ENCODE measurements at regions not wholly inside any gene's neighbourhood (a gene's known extent, or its start where the extent isn't known, plus 50 kb on each side); places are given as distances from the start of the nearest gene placed in this dataset.

DNA sequence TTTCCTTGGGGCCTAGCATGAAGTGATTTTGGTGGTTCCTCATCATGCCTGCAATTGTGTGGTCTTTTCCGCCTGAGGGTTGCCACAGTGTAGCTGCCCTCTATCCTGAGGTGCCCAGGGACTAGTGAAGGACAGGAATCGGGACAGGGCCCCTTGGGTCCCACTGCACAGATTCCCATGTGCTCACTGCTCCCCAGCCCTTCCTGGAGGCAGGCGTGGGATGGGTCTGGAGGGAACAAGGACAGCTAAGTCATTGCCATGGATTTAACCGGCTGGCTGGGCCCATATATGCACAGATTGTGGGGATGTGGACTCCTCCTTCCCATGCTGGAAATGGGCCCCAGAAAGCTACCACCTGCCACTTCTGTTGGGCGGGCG is 122.3 kb upstream of the PITX1 start:
- no peaks in the 10 kb centered on the region for H3K9me1 ChIP-seq (ENCODE audit: control insufficient read depth, extremely low read depth, insufficient read depth, low read length)
- peaks cover 16% of the 10 kb centered on the region for H3K4me1 ChIP-seq (ENCODE audit: control insufficient read depth, extremely low read depth, insufficient read depth, low read length)
- no peaks in the 10 kb centered on the region for H3K36me3 ChIP-seq (ENCODE audit: control insufficient read depth in 2 of 2, extremely low read depth in 1 of 2, insufficient read depth in 2 of 2, low read length in 2 of 2)
- FAIRE-seq = no peak
- H4K20me1 ChIP-seq (ENCODE audit: control insufficient read depth, extremely low read depth, insufficient read depth, low read length) = no peaks in the 10 kb centered on the region
- no peak overlapping the region for H2AFZ ChIP-seq (ENCODE audit: control insufficient read depth, low read length)
- no peak overlapping the region for H3K27ac ChIP-seq (ENCODE audit: control insufficient read depth, insufficient read depth, low read length)
- H3K79me2 ChIP-seq (ENCODE audit: control insufficient read depth, insufficient read depth, low read length) = no peaks in the 10 kb centered on the region
- TF ChIP-seq, protein P1, sequence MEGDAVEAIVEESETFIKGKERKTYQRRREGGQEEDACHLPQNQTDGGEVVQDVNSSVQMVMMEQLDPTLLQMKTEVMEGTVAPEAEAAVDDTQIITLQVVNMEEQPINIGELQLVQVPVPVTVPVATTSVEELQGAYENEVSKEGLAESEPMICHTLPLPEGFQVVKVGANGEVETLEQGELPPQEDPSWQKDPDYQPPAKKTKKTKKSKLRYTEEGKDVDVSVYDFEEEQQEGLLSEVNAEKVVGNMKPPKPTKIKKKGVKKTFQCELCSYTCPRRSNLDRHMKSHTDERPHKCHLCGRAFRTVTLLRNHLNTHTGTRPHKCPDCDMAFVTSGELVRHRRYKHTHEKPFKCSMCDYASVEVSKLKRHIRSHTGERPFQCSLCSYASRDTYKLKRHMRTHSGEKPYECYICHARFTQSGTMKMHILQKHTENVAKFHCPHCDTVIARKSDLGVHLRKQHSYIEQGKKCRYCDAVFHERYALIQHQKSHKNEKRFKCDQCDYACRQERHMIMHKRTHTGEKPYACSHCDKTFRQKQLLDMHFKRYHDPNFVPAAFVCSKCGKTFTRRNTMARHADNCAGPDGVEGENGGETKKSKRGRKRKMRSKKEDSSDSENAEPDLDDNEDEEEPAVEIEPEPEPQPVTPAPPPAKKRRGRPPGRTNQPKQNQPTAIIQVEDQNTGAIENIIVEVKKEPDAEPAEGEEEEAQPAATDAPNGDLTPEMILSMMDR (optimal IDR thresholded peaks at IDR 0.05 in 1 of 3, IDR thresholded peaks at IDR 0.05 in 1 of 3, conservative IDR thresholded peaks at IDR 0.05 in 1 of 3; ENCODE audit: extremely low read depth in 1 of 3, insufficient read depth in 2 of 3, low read length in 3 of 3) = no peak
- no peak for TF ChIP-seq EZH2 (IDR thresholded peaks at IDR 0.05; ENCODE audit: low read length)
- dilution Hi-C loops (cut with MboI; ENCODE audit: extremely low pct_ligation_motif_present, low sequenced_read_pairs) = no loop called here
- DNase-seq (ENCODE audit: low read depth, low spot score) = no peak
- no peak overlapping the region for H3K4me3 ChIP-seq (ENCODE audit: control insufficient read depth in 2 of 3, extremely low read depth in 1 of 3, insufficient read depth in 2 of 3, low read depth in 1 of 3, low read length in 3 of 3)
- no peaks in the 10 kb centered on the region for H3K9me3 ChIP-seq (ENCODE audit: control insufficient read depth, low read depth, low read length)
- no peak overlapping the region for H3K4me2 ChIP-seq (ENCODE audit: control insufficient read depth, extremely low read depth, insufficient read depth, low read depth, low read length)
- H3K9ac ChIP-seq (ENCODE audit: control insufficient read depth, extremely low read depth, insufficient read depth, low read length) = no peak overlapping the region
- no peaks in the 10 kb centered on the region for H3K27me3 ChIP-seq (ENCODE audit: control insufficient read depth, extremely low read depth, insufficient read depth, low read length)

- H3K27ac ChIP-seq (ENCODE audit: control insufficient read depth, insufficient read depth, low read length) = no peak overlapping the region
These were observed 121.7 kb upstream of the PITX1 start for GRCh38 chr5:135155616-135156214.

More at GRCh38 chr5:135155616-135156214, 121.7 kb upstream of the PITX1 start:
- dilution Hi-C loops (cut with MboI; ENCODE audit: extremely low pct_ligation_motif_present, low sequenced_read_pairs) = no loop called here
- Histone ChIP-seq H3K27me3 (ENCODE audit: control insufficient read depth, extremely low read depth, insufficient read depth, low read length) (no peaks in the 10 kb centered on the region), H3K9me3 (ENCODE audit: control insufficient read depth, low read depth, low read length) (no peaks in the 10 kb centered on the region), H3K4me2 (ENCODE audit: control insufficient read depth, extremely low read depth, insufficient read depth, low read depth, low read length) (no peak overlapping the region), H3K9me1 (ENCODE audit: control insufficient read depth, extremely low read depth, insufficient read depth, low read length) (no peaks in the 10 kb centered on the region), H4K20me1 (ENCODE audit: control insufficient read depth, extremely low read depth, insufficient read depth, low read length) (no peaks in the 10 kb centered on the region), H3K79me2 (ENCODE audit: control insufficient read depth, insufficient read depth, low read length) (no peaks in the 10 kb centered on the region), H3K9ac (ENCODE audit: control insufficient read depth, extremely low read depth, insufficient read depth, low read length) (no peak overlapping the region), H3K36me3 (ENCODE audit: control insufficient read depth in 2 of 2, extremely low read depth in 1 of 2, insufficient read depth in 2 of 2, low read length in 2 of 2) (no peaks in the 10 kb centered on the region), H3K4me1 (ENCODE audit: control insufficient read depth, extremely low read depth, insufficient read depth, low read length) (peaks cover 16% of the 10 kb centered on the region), H3K4me3 (ENCODE audit: control insufficient read depth in 2 of 3, extremely low read depth in 1 of 3, insufficient read depth in 2 of 3, low read depth in 1 of 3, low read length in 3 of 3) (no peak overlapping the region), H2AFZ (ENCODE audit: control insufficient read depth, low read length) (no peak overlapping the region)
- no peak for DNase-seq (ENCODE audit: low read depth, low spot score)
- TF ChIP-seq EZH2 (IDR thresholded peaks at IDR 0.05; ENCODE audit: low read length) = no peak
- TF ChIP-seq, protein P1 (optimal IDR thresholded peaks at IDR 0.05 in 1 of 3, IDR thresholded peaks at IDR 0.05 in 1 of 3, conservative IDR thresholded peaks at IDR 0.05 in 1 of 3; ENCODE audit: extremely low read depth in 1 of 3, insufficient read depth in 2 of 3, low read length in 3 of 3) = no peak
- no peak for FAIRE-seq
